NCI-H2196 treated with DMSO at 0.1 percent for 48 hours (cell line): ENCODE measurements at regions not wholly inside any gene's neighbourhood (a gene's known extent, or its start where the extent isn't known, plus 50 kb on each side); places are given as distances from the start of the nearest gene placed in this dataset.
A peak's percentile ranks its signal among the peaks of the same experiment; 100 is the strongest.
"Not testable (repeated sequence)": the region's sequence is repeated elsewhere in the genome, so short reads cannot be mapped to it uniquely, and the experiment has no call there.

ENCODE experiments used
- DNase-seq: peaks from one replicate; lab custom pipeline; 2025; ENCODE audit not compliant: unreplicated experiment; lab: John Stamatoyannopoulos, UW

GRCh38 chr14:23829736-23830471 lies 123.7 kb upstream of the DHRS4 start:
- no peak for DNase-seq

GRCh38 chr14:23831596-23831995 lies 122.0 kb upstream of the DHRS4 start:
- DNase-seq, result no peak

GRCh38 chr14:23861666-23862065 lies 91.9 kb upstream of the DHRS4 start:
- no peak for DNase-seq

- no peak for DNase-seq
These were observed 91.1 kb upstream of the DHRS4 start for GRCh38 chr14:23862513-23862912.

- DNase-seq, result no peak
These were observed 89.7 kb upstream of the DHRS4 start for GRCh38 chr14:23863836-23864235.

- DNase-seq, result no peak
These were observed 89.3 kb upstream of the DHRS4 start for GRCh38 chr14:23864259-23864658.

- no peak for DNase-seq
These were observed 88.7 kb upstream of the DHRS4 start for GRCh38 chr14:23864861-23865260.

GRCh38 chr14:23865502-23865901 lies 88.1 kb upstream of the DHRS4 start:
- DNase-seq, result peak; percentile 13

GRCh38 chr14:23866269-23866668 lies 87.3 kb upstream of the DHRS4 start:
- DNase-seq, result no peak

- DNase-seq, result no peak
These were observed 84.4 kb upstream of the DHRS4 start for GRCh38 chr14:23869078-23869719.

GRCh38 chr14:23876160-23876750 lies 77.3 kb upstream of the DHRS4 start:
- DNase-seq, result no peak

- no peak for DNase-seq
These were observed 76.5 kb upstream of the DHRS4 start for GRCh38 chr14:23877111-23877510.

GRCh38 chr14:23877538-23878180 lies 75.9 kb upstream of the DHRS4 start:
- DNase-seq, result no peak

- DNase-seq, result no peak
These were observed 72.3 kb upstream of the DHRS4 start for GRCh38 chr14:23881282-23881681.

- DNase-seq, result no peak
These were observed 69.7 kb upstream of the DHRS4 start for GRCh38 chr14:23883684-23884540.

- no peak for DNase-seq
These were observed 69.0 kb upstream of the DHRS4 start for GRCh38 chr14:23884541-23884904.

- no peak for DNase-seq
These were observed 66.0 kb upstream of the DHRS4 start for GRCh38 chr14:23887536-23887935.

GRCh38 chr14:23891717-23892116 lies 61.9 kb upstream of the DHRS4 start:
- DNase-seq, result not testable (repeated sequence)

- DNase-seq, result not testable (repeated sequence)
These were observed 61.3 kb upstream of the DHRS4 start for GRCh38 chr14:23892289-23892688.

- no peak for DNase-seq
These were observed 59.1 kb upstream of the DHRS4 start for GRCh38 chr14:23894362-23895052.
